ENCODE measurements at regions not wholly inside any gene's neighbourhood (a gene's known extent, or its start where the extent isn't known, plus 50 kb on each side); places are given as distances from the start of the nearest gene placed in this dataset.

- ChIA-PET POLR2A (no interaction called here), CTCF (interaction anchor here (0.6 to 1.6 kb wide), 6 partner anchors 14 to 280 kb away, joined by 3 to 11 read pairs (median 4); no protein-coding TSS in a partner anchor)
- DNase-seq, result peak in 1 of 2 experiments; percentile 59
- H3K9me3 ChIP-seq, result no peaks in the 10 kb centered on the region
- no peaks in the 10 kb centered on the region for H3K27me3 ChIP-seq (replicated peaks; ENCODE audit: control insufficient read depth, insufficient read depth, low read length)
- H3K36me3 ChIP-seq (ENCODE audit: control insufficient read depth, insufficient read depth, low read length), result no peaks in the 10 kb centered on the region
- H3K9me3 Mint-ChIP-seq (ENCODE audit: unreplicated experiment), result no peaks in the 10 kb centered on the region
- no peaks in the 10 kb centered on the region for H3K36me3 Mint-ChIP-seq (ENCODE audit: insufficient read depth, unreplicated experiment)
- no peaks in the 10 kb centered on the region for H3K4me1 Mint-ChIP-seq (ENCODE audit: low read depth, unreplicated experiment)
- no peak overlapping the region for H3K4me3 ChIP-seq (ENCODE audit: low read depth, low read length)
- H3K27ac Mint-ChIP-seq (ENCODE audit: unreplicated experiment), result no peak overlapping the region
- no peaks in the 10 kb centered on the region for H3K4me1 ChIP-seq
- intact Hi-C loops (cut with micrococcal nuclease; ENCODE audit: unreplicated experiment), result loop anchor here (1.0 to 5.0 kb wide), 5 partner anchors 72 to 280 kb away; partner anchors contain the start of gene MFAP3L
- TF ChIP-seq CTCF (IDR thresholded peaks at IDR 0.05; ENCODE audit: insufficient read depth in 1 of 2, low read depth in 1 of 2, low read length in 1 of 2, severe bottlenecking in 1 of 2, unreplicated experiment in 1 of 2), result peak; percentile 57 to 70
- H3K4me3 Mint-ChIP-seq (ENCODE audit: unreplicated experiment), result no peak overlapping the region
- peaks cover 3% of the 10 kb centered on the region for H3K27me3 Mint-ChIP-seq (ENCODE audit: insufficient read depth, unreplicated experiment)
- BruUV-seq (replicated peaks), result no TSS peak
Measured at GRCh38 chr4:169810325-169811323, 52.9 kb upstream of the HPF1 start.

DNA sequence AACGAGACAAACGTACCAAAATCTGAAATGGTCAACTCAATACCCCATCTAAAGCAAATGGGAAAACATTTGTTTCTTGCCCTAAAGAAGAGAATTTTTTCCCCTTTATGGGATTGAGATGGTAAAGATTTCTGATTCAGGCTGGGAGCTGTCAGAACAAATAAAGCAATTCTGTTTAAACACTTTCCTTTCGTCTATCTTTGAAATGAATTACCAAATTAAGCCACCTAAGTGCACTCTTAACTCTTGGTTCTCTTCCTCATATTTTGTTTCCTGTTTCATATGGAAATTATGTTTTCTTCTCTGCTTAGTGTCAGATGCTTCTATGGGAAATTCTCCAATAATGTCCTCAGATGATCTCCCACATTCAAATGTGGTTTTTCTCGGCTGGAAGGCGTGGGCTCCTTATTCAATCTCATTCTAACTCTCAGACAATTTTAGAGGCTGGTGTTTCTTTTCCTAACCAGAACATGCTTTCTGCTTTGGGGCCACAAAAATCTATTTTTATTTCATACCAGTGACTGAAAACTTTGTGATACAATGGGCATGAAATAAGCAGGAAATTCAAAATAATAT, 50.3 kb upstream of the HPF1 start:
- Mint-ChIP-seq H3K4me3 (ENCODE audit: unreplicated experiment) (no peak overlapping the region), H3K36me3 (ENCODE audit: insufficient read depth, unreplicated experiment) (no peaks in the 10 kb centered on the region), H3K27me3 (ENCODE audit: insufficient read depth, unreplicated experiment) (peaks cover 3% of the 10 kb centered on the region), H3K9me3 (ENCODE audit: unreplicated experiment) (no peaks in the 10 kb centered on the region), H3K27ac (ENCODE audit: unreplicated experiment) (no peak overlapping the region), H3K4me1 (ENCODE audit: low read depth, unreplicated experiment) (no peaks in the 10 kb centered on the region)
- Histone ChIP-seq H3K4me1 (no peaks in the 10 kb centered on the region), H3K9me3 (no peaks in the 10 kb centered on the region), H3K27me3 (replicated peaks; ENCODE audit: control insufficient read depth, insufficient read depth, low read length) (no peaks in the 10 kb centered on the region), H3K4me3 (ENCODE audit: low read depth, low read length) (no peak overlapping the region), H3K36me3 (ENCODE audit: control insufficient read depth, insufficient read depth, low read length) (no peaks in the 10 kb centered on the region)
- ChIA-PET POLR2A (no interaction called here), CTCF (no interaction called here)
- no peak for DNase-seq
- BruUV-seq (replicated peaks), result no TSS peak
- TF ChIP-seq CTCF (IDR thresholded peaks at IDR 0.05; ENCODE audit: insufficient read depth in 1 of 2, low read depth in 1 of 2, low read length in 1 of 2, severe bottlenecking in 1 of 2, unreplicated experiment in 1 of 2), result no peak
- intact Hi-C loops (cut with micrococcal nuclease; ENCODE audit: unreplicated experiment), result no loop called here

Data from Caco-2 (cell line).